ENCODE measurements at regions not wholly inside any gene's neighbourhood (a gene's known extent, or its start where the extent isn't known, plus 50 kb on each side); places are given as distances from the start of the nearest gene placed in this dataset.

- TF ChIP-seq, protein P1, sequence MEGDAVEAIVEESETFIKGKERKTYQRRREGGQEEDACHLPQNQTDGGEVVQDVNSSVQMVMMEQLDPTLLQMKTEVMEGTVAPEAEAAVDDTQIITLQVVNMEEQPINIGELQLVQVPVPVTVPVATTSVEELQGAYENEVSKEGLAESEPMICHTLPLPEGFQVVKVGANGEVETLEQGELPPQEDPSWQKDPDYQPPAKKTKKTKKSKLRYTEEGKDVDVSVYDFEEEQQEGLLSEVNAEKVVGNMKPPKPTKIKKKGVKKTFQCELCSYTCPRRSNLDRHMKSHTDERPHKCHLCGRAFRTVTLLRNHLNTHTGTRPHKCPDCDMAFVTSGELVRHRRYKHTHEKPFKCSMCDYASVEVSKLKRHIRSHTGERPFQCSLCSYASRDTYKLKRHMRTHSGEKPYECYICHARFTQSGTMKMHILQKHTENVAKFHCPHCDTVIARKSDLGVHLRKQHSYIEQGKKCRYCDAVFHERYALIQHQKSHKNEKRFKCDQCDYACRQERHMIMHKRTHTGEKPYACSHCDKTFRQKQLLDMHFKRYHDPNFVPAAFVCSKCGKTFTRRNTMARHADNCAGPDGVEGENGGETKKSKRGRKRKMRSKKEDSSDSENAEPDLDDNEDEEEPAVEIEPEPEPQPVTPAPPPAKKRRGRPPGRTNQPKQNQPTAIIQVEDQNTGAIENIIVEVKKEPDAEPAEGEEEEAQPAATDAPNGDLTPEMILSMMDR (conservative IDR thresholded peaks at IDR 0.05; ENCODE audit: low read depth, low read length) = no peak
- TF ChIP-seq EZH2phosphoT487 (IDR thresholded peaks at IDR 0.05; ENCODE audit: borderline replicate concordance, low read length) = no peak
These were observed 573.8 kb downstream of the POM121L12 start for GRCh38 chr7:53609185-53609584.
